ENCODE measurements at regions not wholly inside any gene's neighbourhood (a gene's known extent, or its start where the extent isn't known, plus 50 kb on each side); places are given as distances from the start of the nearest gene placed in this dataset.

DNA sequence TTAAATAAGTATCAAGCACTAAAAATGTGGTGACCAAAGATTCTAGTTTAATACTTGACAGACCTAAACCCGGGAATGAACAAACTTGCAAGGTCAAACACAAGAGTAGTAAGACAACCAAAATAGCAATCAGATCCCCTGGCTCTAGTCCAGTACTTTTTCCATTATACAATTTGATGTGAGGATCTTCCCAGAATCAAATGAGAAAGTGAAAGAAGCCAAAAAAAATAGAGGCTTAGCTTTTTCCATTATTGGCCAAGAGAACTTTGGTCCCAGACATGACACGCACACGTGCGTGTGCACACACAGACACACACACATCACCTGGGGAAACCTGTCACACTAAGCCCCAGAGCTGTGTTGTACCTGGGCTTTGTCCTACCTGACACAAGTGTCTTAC, 300.6 kb upstream of the CDH5 start:
- H3K4me1 Mint-ChIP-seq = peaks cover 29% of the 10 kb centered on the region
- TF ChIP-seq, protein P1, sequence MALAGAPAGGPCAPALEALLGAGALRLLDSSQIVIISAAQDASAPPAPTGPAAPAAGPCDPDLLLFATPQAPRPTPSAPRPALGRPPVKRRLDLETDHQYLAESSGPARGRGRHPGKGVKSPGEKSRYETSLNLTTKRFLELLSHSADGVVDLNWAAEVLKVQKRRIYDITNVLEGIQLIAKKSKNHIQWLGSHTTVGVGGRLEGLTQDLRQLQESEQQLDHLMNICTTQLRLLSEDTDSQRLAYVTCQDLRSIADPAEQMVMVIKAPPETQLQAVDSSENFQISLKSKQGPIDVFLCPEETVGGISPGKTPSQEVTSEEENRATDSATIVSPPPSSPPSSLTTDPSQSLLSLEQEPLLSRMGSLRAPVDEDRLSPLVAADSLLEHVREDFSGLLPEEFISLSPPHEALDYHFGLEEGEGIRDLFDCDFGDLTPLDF (CRISPR knock-in tag; IDR thresholded peaks at IDR 0.05) = no peak
- no peak for TF ChIP-seq ZNF317 (CRISPR knock-in tag; IDR thresholded peaks at IDR 0.05; ENCODE audit: borderline replicate concordance, low read depth)
- TF ChIP-seq ZNF138 (CRISPR knock-in tag; conservative IDR thresholded peaks at IDR 0.05) = no peak
- no peak for TF ChIP-seq HMGA2 (CRISPR knock-in tag; IDR thresholded peaks at IDR 0.05)
- no peak for TF ChIP-seq NR3C1 (CRISPR knock-in tag; conservative IDR thresholded peaks at IDR 0.05; ENCODE audit: low read depth)
- no peak for TF ChIP-seq RORB (CRISPR knock-in tag; IDR thresholded peaks at IDR 0.05)
- TF ChIP-seq MYBL2 (CRISPR knock-in tag; IDR thresholded peaks at IDR 0.05) = no peak
- H3K9me3 Mint-ChIP-seq = peaks cover 12% of the 10 kb centered on the region; the same call in 1 of the 2 replicates
- ATAC-seq (no peak), DNase-seq (ENCODE audit: low spot score) (no peak)
- ChIA-PET POLR2A (no interaction called here), CTCF (no interaction called here)
- no peaks in the 10 kb centered on the region for H3K36me3 Mint-ChIP-seq
- H3K27ac Mint-ChIP-seq = no peak overlapping the region
- no peak overlapping the region for H3K4me3 Mint-ChIP-seq
- no peaks in the 10 kb centered on the region; the same call in 1 of the 2 replicates for H3K27me3 Mint-ChIP-seq (ENCODE audit: low read depth)

GRCh38 chr16:66064801-66065530, 301.5 kb upstream of the CDH5 start:
- ATAC-seq = no peak
- Mint-ChIP-seq H3K27ac (no peak overlapping the region), H3K9me3 (peaks cover 12% of the 10 kb centered on the region; the same call in 1 of the 2 replicates), H3K4me3 (no peak overlapping the region), H3K27me3 (ENCODE audit: low read depth) (no peaks in the 10 kb centered on the region; the same call in 1 of the 2 replicates), H3K4me1 (peaks cover 29% of the 10 kb centered on the region), H3K36me3 (no peaks in the 10 kb centered on the region)
- POLR2A ChIA-PET = no interaction called here
- CTCF ChIA-PET = no interaction called here
- no peak for DNase-seq (ENCODE audit: low spot score)
- no peak for TF ChIP-seq ZBTB21 (CRISPR knock-in tag; IDR thresholded peaks at IDR 0.05; ENCODE audit: borderline replicate concordance)
- TF ChIP-seq NFATC4 (CRISPR knock-in tag; IDR thresholded peaks at IDR 0.05) = no peak
- TF ChIP-seq ZNF121 (CRISPR knock-in tag; IDR thresholded peaks at IDR 0.05) = no peak
- TF ChIP-seq, protein P2, sequence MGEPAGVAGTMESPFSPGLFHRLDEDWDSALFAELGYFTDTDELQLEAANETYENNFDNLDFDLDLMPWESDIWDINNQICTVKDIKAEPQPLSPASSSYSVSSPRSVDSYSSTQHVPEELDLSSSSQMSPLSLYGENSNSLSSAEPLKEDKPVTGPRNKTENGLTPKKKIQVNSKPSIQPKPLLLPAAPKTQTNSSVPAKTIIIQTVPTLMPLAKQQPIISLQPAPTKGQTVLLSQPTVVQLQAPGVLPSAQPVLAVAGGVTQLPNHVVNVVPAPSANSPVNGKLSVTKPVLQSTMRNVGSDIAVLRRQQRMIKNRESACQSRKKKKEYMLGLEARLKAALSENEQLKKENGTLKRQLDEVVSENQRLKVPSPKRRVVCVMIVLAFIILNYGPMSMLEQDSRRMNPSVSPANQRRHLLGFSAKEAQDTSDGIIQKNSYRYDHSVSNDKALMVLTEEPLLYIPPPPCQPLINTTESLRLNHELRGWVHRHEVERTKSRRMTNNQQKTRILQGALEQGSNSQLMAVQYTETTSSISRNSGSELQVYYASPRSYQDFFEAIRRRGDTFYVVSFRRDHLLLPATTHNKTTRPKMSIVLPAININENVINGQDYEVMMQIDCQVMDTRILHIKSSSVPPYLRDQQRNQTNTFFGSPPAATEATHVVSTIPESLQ (CRISPR knock-in tag; IDR thresholded peaks at IDR 0.05) = no peak
- TF ChIP-seq STAT6 (CRISPR knock-in tag; conservative IDR thresholded peaks at IDR 0.05; ENCODE audit: low read depth) = no peak
- TF ChIP-seq HMGA2 (CRISPR knock-in tag; IDR thresholded peaks at IDR 0.05) = no peak
- no peak for TF ChIP-seq CREM (CRISPR knock-in tag; IDR thresholded peaks at IDR 0.05)
- TF ChIP-seq ZNF232 (CRISPR knock-in tag; IDR thresholded peaks at IDR 0.05) = no peak
- no peak for TF ChIP-seq NR3C1 (CRISPR knock-in tag; conservative IDR thresholded peaks at IDR 0.05; ENCODE audit: low read depth)
- no peak for TF ChIP-seq NR2C2 (CRISPR knock-in tag; IDR thresholded peaks at IDR 0.05)
- TF ChIP-seq, protein P3, sequence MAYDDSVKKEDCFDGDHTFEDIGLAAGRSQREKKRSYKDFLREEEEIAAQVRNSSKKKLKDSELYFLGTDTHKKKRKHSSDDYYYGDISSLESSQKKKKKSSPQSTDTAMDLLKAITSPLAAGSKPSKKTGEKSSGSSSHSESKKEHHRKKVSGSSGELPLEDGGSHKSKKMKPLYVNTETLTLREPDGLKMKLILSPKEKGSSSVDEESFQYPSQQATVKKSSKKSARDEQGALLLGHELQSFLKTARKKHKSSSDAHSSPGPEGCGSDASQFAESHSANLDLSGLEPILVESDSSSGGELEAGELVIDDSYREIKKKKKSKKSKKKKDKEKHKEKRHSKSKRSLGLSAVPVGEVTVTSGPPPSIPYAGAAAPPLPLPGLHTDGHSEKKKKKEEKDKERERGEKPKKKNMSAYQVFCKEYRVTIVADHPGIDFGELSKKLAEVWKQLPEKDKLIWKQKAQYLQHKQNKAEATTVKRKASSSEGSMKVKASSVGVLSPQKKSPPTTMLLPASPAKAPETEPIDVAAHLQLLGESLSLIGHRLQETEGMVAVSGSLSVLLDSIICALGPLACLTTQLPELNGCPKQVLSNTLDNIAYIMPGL (CRISPR knock-in tag; IDR thresholded peaks at IDR 0.05) = no peak
- TF ChIP-seq, protein P4, sequence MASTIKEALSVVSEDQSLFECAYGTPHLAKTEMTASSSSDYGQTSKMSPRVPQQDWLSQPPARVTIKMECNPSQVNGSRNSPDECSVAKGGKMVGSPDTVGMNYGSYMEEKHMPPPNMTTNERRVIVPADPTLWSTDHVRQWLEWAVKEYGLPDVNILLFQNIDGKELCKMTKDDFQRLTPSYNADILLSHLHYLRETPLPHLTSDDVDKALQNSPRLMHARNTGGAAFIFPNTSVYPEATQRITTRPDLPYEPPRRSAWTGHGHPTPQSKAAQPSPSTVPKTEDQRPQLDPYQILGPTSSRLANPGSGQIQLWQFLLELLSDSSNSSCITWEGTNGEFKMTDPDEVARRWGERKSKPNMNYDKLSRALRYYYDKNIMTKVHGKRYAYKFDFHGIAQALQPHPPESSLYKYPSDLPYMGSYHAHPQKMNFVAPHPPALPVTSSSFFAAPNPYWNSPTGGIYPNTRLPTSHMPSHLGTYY (CRISPR knock-in tag; IDR thresholded peaks at IDR 0.05) = no peak
- TF ChIP-seq, protein P5, sequence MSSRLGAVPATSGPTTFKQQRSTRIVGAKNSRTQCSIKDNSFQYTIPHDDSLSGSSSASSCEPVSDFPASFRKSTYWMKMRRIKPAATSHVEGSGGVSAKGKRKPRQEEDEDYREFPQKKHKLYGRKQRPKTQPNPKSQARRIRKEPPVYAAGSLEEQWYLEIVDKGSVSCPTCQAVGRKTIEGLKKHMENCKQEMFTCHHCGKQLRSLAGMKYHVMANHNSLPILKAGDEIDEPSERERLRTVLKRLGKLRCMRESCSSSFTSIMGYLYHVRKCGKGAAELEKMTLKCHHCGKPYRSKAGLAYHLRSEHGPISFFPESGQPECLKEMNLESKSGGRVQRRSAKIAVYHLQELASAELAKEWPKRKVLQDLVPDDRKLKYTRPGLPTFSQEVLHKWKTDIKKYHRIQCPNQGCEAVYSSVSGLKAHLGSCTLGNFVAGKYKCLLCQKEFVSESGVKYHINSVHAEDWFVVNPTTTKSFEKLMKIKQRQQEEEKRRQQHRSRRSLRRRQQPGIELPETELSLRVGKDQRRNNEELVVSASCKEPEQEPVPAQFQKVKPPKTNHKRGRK (CRISPR knock-in tag; IDR thresholded peaks at IDR 0.05; ENCODE audit: borderline replicate concordance) = no peak
- TF ChIP-seq, protein P6, sequence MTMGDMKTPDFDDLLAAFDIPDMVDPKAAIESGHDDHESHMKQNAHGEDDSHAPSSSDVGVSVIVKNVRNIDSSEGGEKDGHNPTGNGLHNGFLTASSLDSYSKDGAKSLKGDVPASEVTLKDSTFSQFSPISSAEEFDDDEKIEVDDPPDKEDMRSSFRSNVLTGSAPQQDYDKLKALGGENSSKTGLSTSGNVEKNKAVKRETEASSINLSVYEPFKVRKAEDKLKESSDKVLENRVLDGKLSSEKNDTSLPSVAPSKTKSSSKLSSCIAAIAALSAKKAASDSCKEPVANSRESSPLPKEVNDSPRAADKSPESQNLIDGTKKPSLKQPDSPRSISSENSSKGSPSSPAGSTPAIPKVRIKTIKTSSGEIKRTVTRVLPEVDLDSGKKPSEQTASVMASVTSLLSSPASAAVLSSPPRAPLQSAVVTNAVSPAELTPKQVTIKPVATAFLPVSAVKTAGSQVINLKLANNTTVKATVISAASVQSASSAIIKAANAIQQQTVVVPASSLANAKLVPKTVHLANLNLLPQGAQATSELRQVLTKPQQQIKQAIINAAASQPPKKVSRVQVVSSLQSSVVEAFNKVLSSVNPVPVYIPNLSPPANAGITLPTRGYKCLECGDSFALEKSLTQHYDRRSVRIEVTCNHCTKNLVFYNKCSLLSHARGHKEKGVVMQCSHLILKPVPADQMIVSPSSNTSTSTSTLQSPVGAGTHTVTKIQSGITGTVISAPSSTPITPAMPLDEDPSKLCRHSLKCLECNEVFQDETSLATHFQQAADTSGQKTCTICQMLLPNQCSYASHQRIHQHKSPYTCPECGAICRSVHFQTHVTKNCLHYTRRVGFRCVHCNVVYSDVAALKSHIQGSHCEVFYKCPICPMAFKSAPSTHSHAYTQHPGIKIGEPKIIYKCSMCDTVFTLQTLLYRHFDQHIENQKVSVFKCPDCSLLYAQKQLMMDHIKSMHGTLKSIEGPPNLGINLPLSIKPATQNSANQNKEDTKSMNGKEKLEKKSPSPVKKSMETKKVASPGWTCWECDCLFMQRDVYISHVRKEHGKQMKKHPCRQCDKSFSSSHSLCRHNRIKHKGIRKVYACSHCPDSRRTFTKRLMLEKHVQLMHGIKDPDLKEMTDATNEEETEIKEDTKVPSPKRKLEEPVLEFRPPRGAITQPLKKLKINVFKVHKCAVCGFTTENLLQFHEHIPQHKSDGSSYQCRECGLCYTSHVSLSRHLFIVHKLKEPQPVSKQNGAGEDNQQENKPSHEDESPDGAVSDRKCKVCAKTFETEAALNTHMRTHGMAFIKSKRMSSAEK (CRISPR knock-in tag; IDR thresholded peaks at IDR 0.05; ENCODE audit: borderline replicate concordance) = no peak

Data from WTC11 (cell line).